ENCODE measurements at regions not wholly inside any gene's neighbourhood (a gene's known extent, or its start where the extent isn't known, plus 50 kb on each side); places are given as distances from the start of the nearest gene placed in this dataset.

GRCh38 chr1:98203466-98203865, 282.6 kb upstream of the DPYD start:
- no peak for DNase-seq (ENCODE audit: low read depth in 2 of 2)

GRCh38 chr1:98201666-98202081, 280.8 kb upstream of the DPYD start:
- DNase-seq (ENCODE audit: low read depth in 2 of 2), result no peak

GRCh38 chr1:98197356-98197755, 276.5 kb upstream of the DPYD start:
- DNase-seq (ENCODE audit: low read depth in 2 of 2), result no peak

GRCh38 chr1:98196012-98196411, 275.2 kb upstream of the DPYD start:
- DNase-seq (ENCODE audit: low read depth in 2 of 2), result no peak

GRCh38 chr1:98188774-98189173, 267.9 kb upstream of the DPYD start:
- DNase-seq (ENCODE audit: low read depth in 2 of 2), result no peak

- no peak for DNase-seq (ENCODE audit: low read depth in 2 of 2)
Measured at GRCh38 chr1:98184856-98185255, 264.0 kb upstream of the DPYD start.

- DNase-seq (ENCODE audit: low read depth in 2 of 2), result no peak
Measured at GRCh38 chr1:98181036-98181764, 260.4 kb upstream of the DPYD start.

- no peak for DNase-seq (ENCODE audit: low read depth in 2 of 2)
Measured at GRCh38 chr1:98179151-98179773, 258.4 kb upstream of the DPYD start.

GRCh38 chr1:98177751-98178150, 256.9 kb upstream of the DPYD start:
- no peak for DNase-seq (ENCODE audit: low read depth in 2 of 2)

GRCh38 chr1:98176936-98177335, 256.1 kb upstream of the DPYD start:
- DNase-seq (ENCODE audit: low read depth in 2 of 2), result no peak

- DNase-seq (ENCODE audit: low read depth in 2 of 2), result no peak
Measured at GRCh38 chr1:98176414-98176813, 255.6 kb upstream of the DPYD start.

GRCh38 chr1:98172578-98172977, 251.7 kb upstream of the DPYD start:
- no peak for DNase-seq (ENCODE audit: low read depth in 2 of 2)

- no peak for DNase-seq (ENCODE audit: low read depth in 2 of 2)
Measured at GRCh38 chr1:98172022-98172421, 251.2 kb upstream of the DPYD start.

- no peak for DNase-seq (ENCODE audit: low read depth in 2 of 2)
Measured at GRCh38 chr1:98164509-98164908, 243.7 kb upstream of the DPYD start.

- no peak for DNase-seq (ENCODE audit: low read depth in 2 of 2)
Measured at GRCh38 chr1:98157524-98158313, 236.9 kb upstream of the DPYD start.

GRCh38 chr1:98147280-98147679, 226.4 kb upstream of the DPYD start:
- DNase-seq (ENCODE audit: low read depth in 2 of 2), result no peak

GRCh38 chr1:98145655-98146054, 224.8 kb upstream of the DPYD start:
- DNase-seq (ENCODE audit: low read depth in 2 of 2), result no peak

GRCh38 chr1:98143403-98143802, 222.6 kb upstream of the DPYD start:
- DNase-seq (ENCODE audit: low read depth in 2 of 2), result no peak

GRCh38 chr1:98133131-98133530, 212.3 kb upstream of the DPYD start:
- DNase-seq (ENCODE audit: low read depth in 2 of 2), result no peak

GRCh38 chr1:98130408-98130807, 209.6 kb upstream of the DPYD start:
- DNase-seq (ENCODE audit: low read depth in 2 of 2), result no peak

GRCh38 chr1:98129491-98129890, 208.7 kb upstream of the DPYD start:
- DNase-seq (ENCODE audit: low read depth in 2 of 2), result no peak

GRCh38 chr1:98126740-98127139, 205.9 kb upstream of the DPYD start:
- DNase-seq (ENCODE audit: low read depth in 2 of 2), result no peak

- DNase-seq (ENCODE audit: low read depth in 2 of 2), result no peak
Measured at GRCh38 chr1:98121646-98122045, 200.8 kb upstream of the DPYD start.

Measured in stimulated activated CD4-positive, alpha-beta T cell treated with anti-CD3 and anti-CD28 coated beads, Interleukin-1b, Interleukin-23, amount 100 ng/mL, for 1 hour (primary cell).